ENCODE measurements at regions not wholly inside any gene's neighbourhood (a gene's known extent, or its start where the extent isn't known, plus 50 kb on each side); places are given as distances from the start of the nearest gene placed in this dataset.

- no peak for DNase-seq
Observed at GRCh38 chr6:97820400-97820799, 537.4 kb upstream of the MMS22L start.

- no peak for DNase-seq
Observed at GRCh38 chr6:97822632-97823031, 539.6 kb upstream of the MMS22L start.

GRCh38 chr6:97841763-97842162, 558.7 kb upstream of the MMS22L start:
- DNase-seq: no peak

GRCh38 chr6:97842521-97842920, 559.5 kb upstream of the MMS22L start:
- DNase-seq: no peak

GRCh38 chr6:97849390-97849789, 566.4 kb upstream of the MMS22L start:
- DNase-seq: no peak

- no peak for DNase-seq
Observed at GRCh38 chr6:97850458-97851212, 567.6 kb upstream of the MMS22L start.

- no peak for DNase-seq
Observed at GRCh38 chr6:97863697-97864096, 580.7 kb upstream of the MMS22L start.

GRCh38 chr6:97864366-97864765, 581.4 kb upstream of the MMS22L start:
- DNase-seq: no peak

GRCh38 chr6:97864826-97865225, 581.8 kb upstream of the MMS22L start:
- DNase-seq: no peak

- no peak for DNase-seq
Observed at GRCh38 chr6:97865612-97866011, 582.6 kb upstream of the MMS22L start.

- DNase-seq: no peak
Observed at GRCh38 chr6:97866616-97867015, 583.6 kb upstream of the MMS22L start.

GRCh38 chr6:97867177-97867576, 584.2 kb upstream of the MMS22L start:
- no peak for DNase-seq

GRCh38 chr6:97870273-97870672, 587.3 kb upstream of the MMS22L start:
- DNase-seq: no peak

- no peak for DNase-seq
Observed at GRCh38 chr6:97876711-97877110, 593.7 kb upstream of the MMS22L start.

GRCh38 chr6:97882755-97883154, 599.7 kb upstream of the MMS22L start:
- DNase-seq: no peak

GRCh38 chr6:97885325-97885724, 602.3 kb upstream of the MMS22L start:
- DNase-seq: no peak

- no peak for DNase-seq
Observed at GRCh38 chr6:97885828-97886227, 602.8 kb upstream of the MMS22L start.

GRCh38 chr6:97901531-97901930, 618.5 kb upstream of the MMS22L start:
- DNase-seq: no peak

- DNase-seq: no peak
Observed at GRCh38 chr6:97909380-97909779, 626.4 kb upstream of the MMS22L start.

GRCh38 chr6:97913721-97914120, 630.7 kb upstream of the MMS22L start:
- DNase-seq: no peak

GRCh38 chr6:97914912-97915311, 631.9 kb upstream of the MMS22L start:
- no peak for DNase-seq

- no peak for DNase-seq
Observed at GRCh38 chr6:97915537-97915936, 632.5 kb upstream of the MMS22L start.

- DNase-seq: no peak
Observed at GRCh38 chr6:97917369-97917768, 634.4 kb upstream of the MMS22L start.

- no peak for DNase-seq
Observed at GRCh38 chr6:97919046-97919445, 636.0 kb upstream of the MMS22L start.

- no peak for DNase-seq
Observed at GRCh38 chr6:97919631-97920030, 636.6 kb upstream of the MMS22L start.
